Activated CD8-positive, alpha-beta T cell treated with anti-CD3 and anti-CD28 coated beads, Interleukin-2, amount 10 ng/mL, durations not matched to agents 7 days and 5 days (primary cell): ENCODE measurements at regions not wholly inside any gene's neighbourhood (a gene's known extent, or its start where the extent isn't known, plus 50 kb on each side); places are given as distances from the start of the nearest gene placed in this dataset.

Experiments
- ATAC-seq: fragments of 150-1000 bp; cut with Tn5 transposase; one replicate; pipeline ENCODE4 v1.10.0; 2021; ENCODE audit warnings: moderate library complexity
- CTCF ChIA-PET: fragments of 350-600 bp; sonication (Branson Sonifier 250); formaldehyde crosslinking; loops from one replicate; lab custom pipeline; 2021; ENCODE audit warnings: antibody characterized with exemption; lab: Charles Lee
- POLR2A ChIA-PET: fragments of 350-600 bp; sonication (Branson Sonifier 250); formaldehyde crosslinking; loops from one replicate; lab custom pipeline; 2021; ENCODE audit warnings: antibody characterized with exemption; lab: Charles Lee
- DNase-seq: peaks from one replicate; pipeline ENCODE4 v3.0.0-alpha.2; 2020
- H3K27ac Mint-ChIP-seq: one replicate; pipeline ENCODE4 v1.8.0; 2021; ENCODE audit warnings: mild to moderate bottlenecking, mixed read lengths
- H3K27me3 Mint-ChIP-seq: one replicate; pipeline ENCODE4 v1.8.0; 2021; ENCODE audit warnings: low read depth, mixed read lengths
- H3K36me3 Mint-ChIP-seq: one replicate; pipeline ENCODE4 v1.8.0; 2021; ENCODE audit warnings: low read depth, mixed read lengths
- H3K4me1 Mint-ChIP-seq: one replicate; pipeline ENCODE4 v1.8.0; 2021; ENCODE audit warnings: low read depth, mixed read lengths
- H3K4me3 Mint-ChIP-seq: one replicate; pipeline ENCODE4 v1.8.0; 2021; ENCODE audit warnings: mild to moderate bottlenecking, mixed read lengths
- H3K9me3 Mint-ChIP-seq: one replicate; pipeline ENCODE4 v1.8.0; 2022; ENCODE audit warnings: mixed read lengths; ENCODE audit not compliant: insufficient read depth

DNA sequence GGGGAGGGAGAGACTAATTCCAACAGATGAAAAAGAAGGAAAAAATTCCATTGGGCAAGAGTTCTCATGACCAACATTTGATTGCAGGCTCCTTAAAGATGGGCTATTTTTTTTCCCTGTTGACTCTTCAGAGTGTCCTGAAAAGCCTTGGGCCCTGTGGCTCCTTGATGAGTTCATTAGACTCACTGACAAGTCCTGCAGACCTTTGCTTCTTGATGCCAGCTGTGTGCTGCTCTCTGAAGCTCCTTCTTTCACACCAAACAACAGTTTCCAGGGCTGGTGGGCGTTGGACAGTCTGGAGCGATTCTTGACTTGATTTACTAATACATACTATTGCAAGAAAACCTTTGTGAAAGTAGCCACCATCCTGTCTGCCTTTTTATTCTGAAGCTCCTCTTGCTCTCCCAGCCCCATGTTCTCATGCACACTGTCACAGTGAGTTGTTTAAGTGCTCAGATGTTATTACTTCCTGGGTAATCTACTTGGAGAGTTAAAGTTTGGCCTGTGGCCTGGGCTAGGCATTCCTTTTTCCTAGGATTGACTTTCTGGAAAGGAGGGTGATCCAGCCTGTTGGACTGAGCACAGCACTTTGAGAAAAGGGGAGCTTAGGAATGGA lies 250.3 kb downstream of the PTEN start:
- ChIA-PET POLR2A (interaction anchor here (1.5 kb wide), 1 partner anchor 251 kb away, joined by 5 read pairs; no protein-coding TSS in a partner anchor), CTCF (interaction anchor here (0.6 to 2.4 kb wide), 16 partner anchors 13 to 447 kb away, joined by 3 to 10 read pairs (median 3); no protein-coding TSS in a partner anchor)
- DNase-seq (no peak), ATAC-seq (no peak)
- H3K36me3 Mint-ChIP-seq = no peaks in the 10 kb centered on the region
- no peak overlapping the region for H3K4me3 Mint-ChIP-seq
- H3K27me3 Mint-ChIP-seq = peaks cover 4% of the 10 kb centered on the region
- no peaks in the 10 kb centered on the region for H3K9me3 Mint-ChIP-seq
- H3K4me1 Mint-ChIP-seq = peaks cover 18% of the 10 kb centered on the region
- H3K27ac Mint-ChIP-seq = no peak overlapping the region

- ATAC-seq = no peak
These were observed 250.9 kb downstream of the PTEN start for GRCh38 chr10:88114368-88114767.

DNA sequence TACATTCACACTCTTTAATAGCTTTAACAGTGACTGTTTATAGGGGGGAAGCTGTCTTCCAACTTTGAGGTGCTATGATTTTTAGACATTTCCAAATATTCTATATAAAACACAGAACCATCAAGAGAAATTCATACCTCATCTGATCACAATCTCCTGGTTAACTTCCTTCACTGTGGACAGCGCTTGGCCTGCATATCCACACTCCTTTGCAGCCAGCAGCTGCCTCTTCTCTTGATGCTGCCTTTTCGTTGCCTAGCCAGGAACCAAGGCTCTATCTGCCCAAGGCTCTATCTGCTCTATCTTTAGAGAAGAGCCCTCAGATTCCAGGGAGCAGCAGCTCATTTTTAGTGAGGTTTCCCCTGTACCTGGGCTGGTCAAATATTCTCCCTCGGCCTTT lies 252.0 kb downstream of the PTEN start:
- H3K4me3 Mint-ChIP-seq = no peak overlapping the region
- H3K9me3 Mint-ChIP-seq = no peaks in the 10 kb centered on the region
- no peak overlapping the region for H3K27ac Mint-ChIP-seq
- POLR2A ChIA-PET = no interaction called here
- H3K36me3 Mint-ChIP-seq = no peaks in the 10 kb centered on the region
- H3K27me3 Mint-ChIP-seq = peaks cover 4% of the 10 kb centered on the region
- no peak for DNase-seq
- H3K4me1 Mint-ChIP-seq = peaks cover 23% of the 10 kb centered on the region
- CTCF ChIA-PET = interaction anchor here (0.9 to 4.1 kb wide), 8 partner anchors 9 to 438 kb away, joined by 3 to 32 read pairs (median 6); no protein-coding TSS in a partner anchor
- no peak for ATAC-seq

More at GRCh38 chr10:88114368-88114767, 250.9 kb downstream of the PTEN start:
- Mint-ChIP-seq H3K36me3 (no peaks in the 10 kb centered on the region), H3K27ac (no peak overlapping the region), H3K27me3 (peaks cover 4% of the 10 kb centered on the region), H3K4me3 (no peak overlapping the region), H3K4me1 (peaks cover 18% of the 10 kb centered on the region), H3K9me3 (no peaks in the 10 kb centered on the region)
- ChIA-PET POLR2A (no interaction called here), CTCF (interaction anchor here (0.6 to 2.9 kb wide), 16 partner anchors 14 to 446 kb away, joined by 3 to 10 read pairs (median 3); no protein-coding TSS in a partner anchor)
- no peak for DNase-seq

DNA sequence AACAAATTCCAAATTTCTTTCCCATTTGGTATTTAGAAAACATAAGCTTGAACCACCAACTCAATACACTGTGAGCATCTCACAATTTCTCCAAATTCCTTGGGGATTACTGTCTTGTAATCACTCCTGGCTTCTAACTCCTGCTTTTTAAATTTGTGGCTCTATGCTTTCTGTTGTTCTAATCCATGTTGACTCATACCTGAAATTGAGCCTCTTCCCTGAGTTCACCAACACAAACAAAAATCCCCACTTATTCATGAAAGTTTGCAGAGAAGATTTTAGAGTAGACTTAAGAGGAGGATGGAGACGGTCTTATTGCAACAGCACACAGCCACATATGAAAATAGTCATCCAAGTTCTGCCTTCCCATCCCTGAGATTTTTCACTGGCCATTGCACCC lies 252.5 kb downstream of the PTEN start:
- no peak for DNase-seq
- H3K9me3 Mint-ChIP-seq = no peaks in the 10 kb centered on the region
- ATAC-seq = no peak
- ChIA-PET POLR2A (no interaction called here), CTCF (interaction anchor here (1.0 to 4.1 kb wide), 6 partner anchors 8 to 437 kb away, joined by 3 to 32 read pairs (median 8); no protein-coding TSS in a partner anchor)
- no peak overlapping the region for H3K4me3 Mint-ChIP-seq
- peaks cover 28% of the 10 kb centered on the region for H3K4me1 Mint-ChIP-seq
- H3K36me3 Mint-ChIP-seq = no peaks in the 10 kb centered on the region
- H3K27ac Mint-ChIP-seq = no peak overlapping the region
- H3K27me3 Mint-ChIP-seq = peaks cover 4% of the 10 kb centered on the region

GRCh38 chr10:88116481-88116880 lies 253.1 kb downstream of the PTEN start:
- Mint-ChIP-seq H3K4me3 (no peak overlapping the region), H3K9me3 (no peaks in the 10 kb centered on the region), H3K27ac (no peak overlapping the region), H3K27me3 (peaks cover 4% of the 10 kb centered on the region), H3K36me3 (no peaks in the 10 kb centered on the region), H3K4me1 (peaks cover 30% of the 10 kb centered on the region)
- ChIA-PET POLR2A (interaction anchor here (0.6 to 1.1 kb wide), 2 partner anchors 24 to 227 kb away, joined by 3 read pairs; no protein-coding TSS in a partner anchor), CTCF (interaction anchor here (1.0 to 4.1 kb wide), 8 partner anchors 9 to 437 kb away, joined by 3 to 32 read pairs (median 6); no protein-coding TSS in a partner anchor)
- ATAC-seq = no peak
- DNase-seq = no peak

GRCh38 chr10:88116971-88117626 lies 253.7 kb downstream of the PTEN start:
- CTCF ChIA-PET = interaction anchor here (0.9 to 4.1 kb wide), 13 partner anchors 9 to 436 kb away, joined by 3 to 32 read pairs (median 4); no protein-coding TSS in a partner anchor
- H3K36me3 Mint-ChIP-seq = no peaks in the 10 kb centered on the region
- no peaks in the 10 kb centered on the region for H3K9me3 Mint-ChIP-seq
- peak; percentile 39 for DNase-seq
- H3K27me3 Mint-ChIP-seq = no peaks in the 10 kb centered on the region
- no peak overlapping the region for H3K27ac Mint-ChIP-seq
- peak; percentile 47 for ATAC-seq
- POLR2A ChIA-PET = interaction anchor here (0.6 to 1.1 kb wide), 2 partner anchors 25 to 228 kb away, joined by 3 read pairs; no protein-coding TSS in a partner anchor
- H3K4me1 Mint-ChIP-seq = peaks cover 30% of the 10 kb centered on the region
- no peak overlapping the region for H3K4me3 Mint-ChIP-seq

- Mint-ChIP-seq H3K9me3 (no peaks in the 10 kb centered on the region), H3K4me1 (peaks cover 27% of the 10 kb centered on the region), H3K4me3 (no peak overlapping the region), H3K27me3 (no peaks in the 10 kb centered on the region), H3K36me3 (no peaks in the 10 kb centered on the region), H3K27ac (no peak overlapping the region)
- ATAC-seq (no peak), DNase-seq (no peak)
- POLR2A ChIA-PET = interaction anchor here (1.2 kb wide), 1 partner anchor 256 kb away, joined by 3 read pairs; no protein-coding TSS in a partner anchor
- CTCF ChIA-PET = interaction anchor here (0.9 to 4.1 kb wide), 9 partner anchors 10 to 270 kb away, joined by 3 to 32 read pairs (median 3); no protein-coding TSS in a partner anchor
These were observed 254.6 kb downstream of the PTEN start for GRCh38 chr10:88117869-88118632.

DNA sequence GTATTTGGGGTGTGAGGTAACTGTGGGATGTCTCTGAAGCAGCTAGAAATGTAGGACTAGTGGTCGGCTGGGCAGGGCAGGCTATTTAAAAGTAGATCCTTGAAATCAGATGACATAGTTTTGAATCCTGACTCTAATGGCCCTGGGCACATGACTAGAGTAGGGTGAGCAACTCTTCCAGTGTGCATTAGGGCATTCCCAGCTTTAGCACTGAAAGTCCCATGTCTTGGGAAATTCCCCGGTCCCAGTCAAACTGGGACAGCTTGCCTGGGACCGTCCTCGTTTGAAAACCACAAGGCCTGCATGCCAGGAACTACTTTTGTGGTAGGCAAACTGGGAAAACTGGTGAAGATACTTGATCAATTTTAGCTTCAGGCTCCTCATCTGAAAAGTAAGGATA lies 255.3 kb downstream of the PTEN start:
- CTCF ChIA-PET = interaction anchor here (1.4 to 4.1 kb wide), 3 partner anchors 11 to 270 kb away, joined by 3 to 32 read pairs (median 15); no protein-coding TSS in a partner anchor
- POLR2A ChIA-PET = interaction anchor here (1.2 kb wide), 1 partner anchor 257 kb away, joined by 3 read pairs; no protein-coding TSS in a partner anchor
- no peak overlapping the region for H3K27ac Mint-ChIP-seq
- H3K27me3 Mint-ChIP-seq = peaks cover under 1% of the 10 kb centered on the region
- no peaks in the 10 kb centered on the region for H3K9me3 Mint-ChIP-seq
- no peak for ATAC-seq
- no peak for DNase-seq
- H3K36me3 Mint-ChIP-seq = no peaks in the 10 kb centered on the region
- peaks cover 22% of the 10 kb centered on the region for H3K4me1 Mint-ChIP-seq
- H3K4me3 Mint-ChIP-seq = no peak overlapping the region

DNA sequence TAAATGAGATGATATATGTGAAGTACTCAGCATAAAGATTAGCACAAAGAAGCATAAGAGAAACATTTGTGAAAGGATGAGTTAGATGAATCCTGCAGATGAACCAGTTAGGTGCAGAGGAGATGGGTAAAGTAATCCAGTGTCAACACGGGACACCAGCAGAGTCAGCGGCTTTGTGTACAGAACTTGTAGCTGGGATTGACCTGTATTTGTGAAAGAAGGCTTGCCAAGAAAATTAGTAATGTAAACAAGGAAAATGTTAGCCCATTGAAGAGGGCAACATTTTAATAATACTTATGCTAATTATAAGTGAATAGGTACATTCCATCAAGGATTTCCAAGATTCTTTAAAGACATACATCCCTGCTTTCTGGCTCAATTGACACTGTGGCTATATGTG lies 255.7 kb downstream of the PTEN start:
- no peaks in the 10 kb centered on the region for H3K9me3 Mint-ChIP-seq
- peaks cover 4% of the 10 kb centered on the region for H3K27me3 Mint-ChIP-seq
- no peaks in the 10 kb centered on the region for H3K36me3 Mint-ChIP-seq
- ATAC-seq (no peak), DNase-seq (no peak)
- H3K27ac Mint-ChIP-seq = no peak overlapping the region
- peaks cover 19% of the 10 kb centered on the region for H3K4me1 Mint-ChIP-seq
- H3K4me3 Mint-ChIP-seq = no peak overlapping the region
- ChIA-PET POLR2A (no interaction called here), CTCF (interaction anchor here (3.3 to 4.1 kb wide), 2 partner anchors 11 to 269 kb away, joined by 15 to 32 read pairs; no protein-coding TSS in a partner anchor)

DNA sequence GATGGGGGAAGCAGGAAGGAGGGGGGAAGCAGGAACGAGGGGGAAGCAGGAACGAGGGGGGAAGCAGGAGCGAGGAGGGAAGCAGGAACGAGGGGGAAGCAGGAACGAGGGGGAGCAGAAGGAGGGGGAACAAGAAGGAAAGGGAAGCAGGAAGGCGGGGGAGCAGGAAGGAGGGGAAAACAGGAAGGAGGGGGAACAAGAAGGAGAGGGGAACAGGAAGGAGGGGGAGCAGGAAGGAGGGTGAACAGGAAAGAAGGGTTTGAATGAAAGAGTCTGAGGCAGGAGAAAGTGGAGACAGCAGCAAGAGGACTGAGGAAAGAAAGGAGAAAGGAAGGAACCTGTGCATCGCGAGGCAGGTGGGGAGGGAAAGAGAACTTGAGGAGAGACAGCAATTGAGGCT lies 256.6 kb downstream of the PTEN start:
- POLR2A ChIA-PET = no interaction called here
- H3K9me3 Mint-ChIP-seq = no peaks in the 10 kb centered on the region
- no peak overlapping the region for H3K27ac Mint-ChIP-seq
- H3K36me3 Mint-ChIP-seq = no peaks in the 10 kb centered on the region
- ATAC-seq (no peak), DNase-seq (no peak)
- CTCF ChIA-PET = interaction anchor here (2.5 kb wide), 1 partner anchor 269 kb away, joined by 10 read pairs; no protein-coding TSS in a partner anchor
- H3K4me3 Mint-ChIP-seq = no peak overlapping the region
- peaks cover 12% of the 10 kb centered on the region for H3K4me1 Mint-ChIP-seq
- peaks cover 4% of the 10 kb centered on the region for H3K27me3 Mint-ChIP-seq
